RPMI7951 (cell line): ENCODE measurements at regions not wholly inside any gene's neighbourhood (a gene's known extent, or its start where the extent isn't known, plus 50 kb on each side); places are given as distances from the start of the nearest gene placed in this dataset.
"Not testable (repeated sequence)": the region's sequence is repeated elsewhere in the genome, so short reads cannot be mapped to it uniquely, and the experiment has no call there.

Experiments
- DNase-seq: peaks from one replicate; pipeline ENCODE4 v3.0.0-alpha.2; 2012; ENCODE audit warnings: low read depth

GRCh38 chr14:105636935-105637334, 110.6 kb downstream of the TMEM121 start:
- DNase-seq: no peak

DNA sequence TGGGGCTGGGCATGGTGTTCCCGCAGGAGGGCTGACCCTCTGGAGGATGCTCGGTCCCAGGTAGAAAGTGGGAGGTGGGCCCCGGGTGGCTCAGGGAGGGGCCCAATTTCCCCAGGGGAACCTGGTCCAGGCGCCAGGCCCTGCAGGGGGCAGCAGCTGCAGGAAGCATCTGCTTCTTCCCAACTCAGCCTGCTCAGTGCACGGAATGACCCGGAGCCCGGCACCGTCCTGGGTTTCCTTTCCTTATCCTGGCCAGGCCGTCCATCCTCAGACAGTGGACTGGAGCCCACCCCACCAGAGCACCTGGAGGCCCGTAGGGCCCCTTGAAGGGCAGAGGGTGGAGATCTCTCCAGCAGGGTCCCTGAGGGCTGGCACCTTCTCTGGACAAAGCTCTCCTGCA, 111.0 kb downstream of the TMEM121 start:
- not testable (repeated sequence) for DNase-seq

- not testable (repeated sequence) for DNase-seq
Observed at GRCh38 chr14:105639969-105640931, 113.9 kb downstream of the TMEM121 start.

- DNase-seq: no peak
Observed at GRCh38 chr14:105641075-105641937, 114.9 kb downstream of the TMEM121 start.

DNA sequence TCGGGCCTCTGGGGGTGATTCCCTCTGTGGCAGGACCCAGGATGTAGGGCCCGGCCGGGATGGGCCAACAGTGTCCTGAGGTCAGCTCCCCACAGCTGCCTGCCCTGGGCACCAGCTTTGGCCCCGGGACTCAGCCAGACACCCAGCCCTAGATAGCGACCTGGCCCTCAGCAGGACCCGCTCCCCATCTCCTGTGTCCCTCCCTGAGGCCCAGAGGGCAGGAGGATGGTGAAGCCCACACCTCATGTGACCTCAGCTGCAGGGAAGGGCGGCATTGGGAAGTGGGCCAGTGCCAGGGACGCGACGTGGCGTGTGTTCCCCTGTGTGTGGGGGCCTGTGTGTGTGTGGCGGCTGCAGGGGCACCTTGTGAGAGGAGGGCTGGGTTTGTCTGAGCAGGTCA, 115.6 kb downstream of the TMEM121 start:
- not testable (repeated sequence) for DNase-seq

DNA sequence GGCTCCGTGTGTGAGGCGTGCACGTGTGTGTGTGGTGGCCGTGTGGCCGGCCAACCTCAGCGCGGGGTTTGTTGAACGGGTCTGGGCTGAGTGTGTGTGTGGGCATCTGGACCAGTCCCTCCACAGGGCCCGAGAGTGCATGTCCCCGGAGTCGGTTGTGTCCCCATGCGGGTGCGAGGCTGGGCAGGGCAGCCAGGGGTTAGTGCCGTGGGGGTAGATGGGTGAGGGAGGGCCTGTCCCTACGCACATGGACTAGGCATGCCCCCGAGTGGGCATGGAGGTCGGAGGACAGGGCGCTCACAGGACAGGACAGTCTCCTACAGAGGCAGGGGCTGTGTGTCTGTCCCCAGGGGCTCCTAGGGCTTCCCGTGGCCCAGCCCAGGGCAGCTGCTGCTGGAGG, 116.1 kb downstream of the TMEM121 start:
- not testable (repeated sequence) for DNase-seq

- not testable (repeated sequence) for DNase-seq
Observed at GRCh38 chr14:105643406-105644052, 117.1 kb downstream of the TMEM121 start.

DNA sequence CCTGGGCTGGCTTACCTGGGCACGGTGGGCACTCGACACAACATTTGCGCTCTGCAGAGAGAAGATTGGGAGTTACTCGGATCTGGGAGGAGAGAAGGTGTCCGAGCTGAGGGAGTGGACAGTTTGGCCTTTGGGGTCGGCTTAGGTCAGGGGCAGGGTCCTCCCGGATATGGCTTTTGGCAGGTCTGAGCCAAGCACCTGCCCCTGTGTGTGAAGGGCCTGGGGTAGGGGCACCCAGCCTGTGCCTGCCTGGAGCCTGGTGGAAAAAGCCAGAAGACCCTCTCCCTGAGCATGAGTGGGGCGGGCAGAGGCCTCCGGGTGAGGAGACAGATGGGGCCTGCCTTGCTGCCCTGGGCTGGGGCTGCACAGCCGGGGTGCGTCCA, 117.7 kb downstream of the TMEM121 start:
- DNase-seq: not testable (repeated sequence)

DNA sequence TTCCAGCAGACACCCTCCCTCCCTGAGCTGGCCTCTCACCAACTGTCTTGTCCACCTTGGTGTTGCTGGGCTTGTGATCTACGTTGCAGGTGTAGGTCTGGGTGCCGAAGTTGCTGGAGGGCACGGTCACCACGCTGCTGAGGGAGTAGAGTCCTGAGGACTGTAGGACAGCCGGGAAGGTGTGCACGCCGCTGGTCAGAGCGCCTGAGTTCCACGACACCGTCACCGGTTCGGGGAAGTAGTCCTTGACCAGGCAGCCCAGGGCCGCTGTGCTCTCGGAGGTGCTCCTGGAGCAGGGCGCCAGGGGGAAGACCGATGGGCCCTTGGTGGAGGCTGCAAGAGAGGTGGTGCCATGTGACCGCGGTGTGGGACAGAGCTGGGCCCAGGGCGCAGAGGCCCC, 118.1 kb downstream of the TMEM121 start:
- not testable (repeated sequence) for DNase-seq

GRCh38 chr14:105644891-105645290, 118.5 kb downstream of the TMEM121 start:
- not testable (repeated sequence) for DNase-seq

DNA sequence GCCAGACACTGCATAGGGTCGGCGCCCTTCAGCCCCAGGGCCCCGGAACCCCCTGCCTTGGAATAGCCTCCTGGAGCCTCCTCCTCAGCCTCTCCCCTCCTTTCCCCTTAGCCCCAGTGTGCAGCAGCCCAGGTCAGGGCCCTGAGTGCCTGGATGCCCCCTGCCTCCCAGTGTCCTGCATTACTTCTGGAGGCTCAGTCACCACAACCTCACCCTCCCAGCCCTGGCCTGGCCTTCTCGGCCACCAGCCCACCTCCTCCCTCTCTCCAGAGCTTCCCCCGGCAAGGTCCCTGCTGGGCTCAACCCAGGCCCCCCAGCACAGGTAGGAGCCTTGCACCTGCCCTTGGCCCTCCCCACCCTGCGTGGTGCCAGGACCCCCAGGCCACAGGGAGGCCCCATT, 119.0 kb downstream of the TMEM121 start:
- DNase-seq: not testable (repeated sequence)

DNA sequence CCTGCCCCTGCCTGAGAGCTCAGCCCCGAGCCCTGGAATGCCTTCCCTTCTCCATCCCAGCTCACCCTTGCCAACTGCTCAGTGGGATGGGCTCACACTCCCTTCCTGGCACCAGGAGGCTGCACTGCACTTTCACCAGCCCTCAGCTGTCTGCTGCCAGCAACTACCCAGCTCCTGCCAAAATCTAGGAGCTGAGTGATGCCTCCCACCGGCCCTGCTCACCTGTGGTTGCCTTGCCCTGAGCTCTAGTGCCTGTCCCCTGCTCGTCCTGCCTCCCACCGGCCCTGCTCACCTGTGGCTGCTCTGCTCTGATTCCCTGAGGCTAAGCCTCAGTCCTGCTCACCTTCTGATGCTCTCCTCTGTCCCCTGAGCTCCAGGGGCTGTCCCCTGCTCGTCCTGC, 119.8 kb downstream of the TMEM121 start:
- no peak for DNase-seq

DNA sequence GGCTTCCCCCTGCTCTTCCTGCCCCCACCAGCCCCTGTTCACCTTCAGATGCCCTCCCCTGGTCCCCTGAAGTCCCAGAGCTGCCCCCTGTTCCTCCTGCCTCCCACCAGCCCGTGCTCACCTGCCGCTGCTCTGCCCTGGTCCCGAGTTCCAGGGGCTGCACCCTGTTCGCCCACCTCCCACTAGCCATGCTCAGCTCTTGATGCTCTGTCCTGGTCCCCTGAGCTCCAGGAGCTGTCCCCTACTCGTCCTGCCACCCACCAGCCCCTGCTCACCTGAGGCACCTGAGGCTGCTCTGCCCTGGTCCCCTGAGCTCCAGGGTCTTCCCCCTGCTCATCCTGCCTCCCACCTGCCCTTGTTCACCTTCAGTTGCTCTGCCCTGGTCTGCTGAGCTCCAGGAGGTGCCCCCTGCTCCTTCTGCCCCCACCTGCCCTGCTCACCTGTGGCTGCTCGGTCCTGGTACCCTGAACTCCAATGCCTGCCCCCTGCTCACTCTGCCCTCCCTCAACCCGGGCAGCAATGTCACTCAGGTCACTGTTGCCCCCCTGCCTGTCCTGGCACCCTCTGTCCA, 120.4 kb downstream of the TMEM121 start:
- DNase-seq: not testable (repeated sequence)

- not testable (repeated sequence) for DNase-seq
Observed at GRCh38 chr14:105647426-105647783, 121.0 kb downstream of the TMEM121 start.

GRCh38 chr14:105647784-105648608, 121.6 kb downstream of the TMEM121 start:
- DNase-seq: no peak

DNA sequence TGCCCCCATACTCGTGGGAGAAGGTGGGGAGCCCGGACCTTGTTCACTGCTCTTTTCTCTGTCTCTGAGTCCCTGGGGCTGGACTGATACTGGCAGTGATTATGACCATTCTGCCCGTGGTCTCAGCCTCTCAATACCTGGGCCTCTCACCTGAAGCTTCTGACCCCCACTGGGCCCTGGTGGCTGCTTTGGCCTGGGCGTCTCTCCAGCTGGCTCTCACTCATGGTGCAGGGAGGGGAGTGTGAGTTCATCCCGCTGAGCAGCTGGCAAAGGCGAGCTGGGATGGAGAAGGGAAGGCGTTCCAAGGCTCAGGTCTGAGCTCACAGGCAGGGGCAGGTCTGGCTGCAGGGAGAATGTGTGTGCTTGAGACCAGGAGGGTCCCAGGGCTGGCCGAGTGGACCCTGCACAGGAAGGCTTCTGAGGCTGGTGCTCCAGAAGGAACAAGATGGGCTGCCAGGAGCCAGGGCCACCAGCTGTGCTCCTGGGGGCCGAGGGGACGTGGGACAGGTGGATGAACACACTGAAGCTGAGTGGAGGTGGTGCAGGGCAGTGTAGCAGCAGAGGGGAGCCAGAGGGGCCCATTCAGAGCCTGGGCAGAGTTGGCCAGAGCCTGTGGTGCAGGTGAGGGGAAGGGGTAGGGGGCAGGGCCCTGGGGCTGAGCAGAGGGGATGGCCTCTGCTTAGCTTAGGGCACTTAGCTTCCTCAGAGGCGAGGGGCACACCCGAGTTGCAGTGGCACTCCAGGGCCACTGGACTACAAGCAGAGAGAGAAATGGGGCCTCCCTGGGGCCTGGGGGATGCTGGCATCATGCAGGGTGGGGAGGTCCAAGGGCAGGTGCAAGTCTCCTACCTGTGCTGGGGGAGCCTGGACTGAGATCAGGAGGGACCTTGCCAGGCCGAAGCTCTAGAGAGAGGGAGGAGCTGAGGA, 122.5 kb downstream of the TMEM121 start:
- not testable (repeated sequence) for DNase-seq

GRCh38 chr14:105652317-105652716, 125.9 kb downstream of the TMEM121 start:
- not testable (repeated sequence) for DNase-seq

DNA sequence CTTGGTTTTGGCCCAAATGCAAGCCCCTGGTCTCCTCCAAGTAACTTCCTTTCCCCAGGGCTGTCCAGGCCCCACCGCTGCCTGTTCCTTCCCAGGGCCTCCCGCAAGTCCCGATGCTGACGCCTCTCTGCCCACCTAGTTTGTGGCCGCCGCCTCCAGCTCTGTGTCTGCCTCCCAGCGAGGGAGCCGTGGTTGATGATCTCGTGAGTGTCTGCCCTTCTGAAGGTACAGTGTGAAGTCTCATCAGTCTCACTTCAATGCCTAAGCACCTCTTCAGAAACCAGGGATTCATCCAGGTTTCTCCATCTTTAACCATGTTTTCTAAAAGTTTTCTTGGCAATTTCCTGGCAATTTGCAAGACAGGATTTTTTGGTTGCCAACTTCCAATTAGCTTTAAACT, 127.5 kb downstream of the TMEM121 start:
- not testable (repeated sequence) for DNase-seq

- DNase-seq: not testable (repeated sequence)
Observed at GRCh38 chr14:105659255-105659654, 132.9 kb downstream of the TMEM121 start.
